IgD-negative memory B cell (primary cell): ENCODE measurements at regions not wholly inside any gene's neighbourhood (a gene's known extent, or its start where the extent isn't known, plus 50 kb on each side); places are given as distances from the start of the nearest gene placed in this dataset.

Source experiments
- H3K27ac Mint-ChIP-seq, 3 donors: one replicate each; pipeline ENCODE4 v1.8.0; 2020 to 2022; ENCODE audit warnings: mild to moderate bottlenecking in 3 of 3, mixed read lengths in 3 of 3, moderate library complexity in 1 of 3
- H3K27me3 Mint-ChIP-seq: one replicate; pipeline ENCODE4 v1.8.0; 2021; ENCODE audit warnings: mixed read lengths
- H3K36me3 Mint-ChIP-seq: one replicate; pipeline ENCODE4 v1.8.0; 2020; ENCODE audit warnings: mild to moderate bottlenecking, mixed read lengths
- H3K4me1 Mint-ChIP-seq, 3 donors: one replicate each; pipeline ENCODE4 v1.8.0; 2020 to 2022; ENCODE audit warnings: mixed read lengths in 3 of 3, mild to moderate bottlenecking in 1 of 3
- H3K4me3 Mint-ChIP-seq, 4 donors: one replicate each; pipeline ENCODE4 v1.8.0; 2020 to 2022; ENCODE audit warnings: mild to moderate bottlenecking in 4 of 4, mixed read lengths in 4 of 4, moderate library complexity in 3 of 4
- H3K9me3 Mint-ChIP-seq, 3 donors: one replicate each; pipeline ENCODE4 v1.8.0; 2020 to 2021; ENCODE audit warnings: mixed read lengths in 3 of 3, mild to moderate bottlenecking in 1 of 3

GRCh38 chr5:96147866-96148265 lies 186.2 kb upstream of the ELL2 start:
- H3K27ac Mint-ChIP-seq = no peak overlapping the region
- H3K4me1 Mint-ChIP-seq = no peaks in the 10 kb centered on the region
- no peak overlapping the region for H3K4me3 Mint-ChIP-seq
- H3K9me3 Mint-ChIP-seq = no peaks in the 10 kb centered on the region
- H3K36me3 Mint-ChIP-seq = no peaks in the 10 kb centered on the region
- H3K27me3 Mint-ChIP-seq = no peaks in the 10 kb centered on the region

- Mint-ChIP-seq H3K27ac (no peak overlapping the region), H3K4me1 (no peaks in the 10 kb centered on the region), H3K9me3 (no peaks in the 10 kb centered on the region), H3K27me3 (no peaks in the 10 kb centered on the region), H3K36me3 (no peaks in the 10 kb centered on the region), H3K4me3 (no peak overlapping the region)
These were observed 185.0 kb upstream of the ELL2 start for GRCh38 chr5:96146675-96147074.

- Mint-ChIP-seq H3K4me3 (no peak overlapping the region), H3K27ac (no peak overlapping the region)
These were observed 182.6 kb upstream of the ELL2 start for GRCh38 chr5:96144289-96144688.

GRCh38 chr5:96143450-96143849 lies 181.8 kb upstream of the ELL2 start:
- Mint-ChIP-seq H3K4me1 (no peaks in the 10 kb centered on the region), H3K4me3 (no peak overlapping the region), H3K27ac (no peak overlapping the region), H3K27me3 (no peaks in the 10 kb centered on the region), H3K9me3 (no peaks in the 10 kb centered on the region), H3K36me3 (no peaks in the 10 kb centered on the region)

More at GRCh38 chr5:96144289-96144688, 182.6 kb upstream of the ELL2 start:
- no peaks in the 10 kb centered on the region for H3K36me3 Mint-ChIP-seq
- H3K9me3 Mint-ChIP-seq = no peaks in the 10 kb centered on the region
- no peaks in the 10 kb centered on the region for H3K4me1 Mint-ChIP-seq
- no peaks in the 10 kb centered on the region for H3K27me3 Mint-ChIP-seq

GRCh38 chr5:96142786-96143434 lies 181.3 kb upstream of the ELL2 start:
- H3K4me1 Mint-ChIP-seq = no peaks in the 10 kb centered on the region
- H3K36me3 Mint-ChIP-seq = no peaks in the 10 kb centered on the region
- no peaks in the 10 kb centered on the region for H3K9me3 Mint-ChIP-seq
- no peak overlapping the region for H3K4me3 Mint-ChIP-seq
- no peak overlapping the region for H3K27ac Mint-ChIP-seq
- no peaks in the 10 kb centered on the region for H3K27me3 Mint-ChIP-seq

GRCh38 chr5:96142184-96142781 lies 180.6 kb upstream of the ELL2 start:
- H3K27me3 Mint-ChIP-seq = no peaks in the 10 kb centered on the region
- H3K27ac Mint-ChIP-seq = no peak overlapping the region
- H3K9me3 Mint-ChIP-seq = no peaks in the 10 kb centered on the region

GRCh38 chr5:96141749-96142148 lies 180.1 kb upstream of the ELL2 start:
- Mint-ChIP-seq H3K27me3 (no peaks in the 10 kb centered on the region), H3K9me3 (no peaks in the 10 kb centered on the region), H3K4me1 (no peaks in the 10 kb centered on the region), H3K36me3 (no peaks in the 10 kb centered on the region), H3K4me3 (no peak overlapping the region), H3K27ac (no peak overlapping the region)

More at GRCh38 chr5:96142184-96142781, 180.6 kb upstream of the ELL2 start:
- Mint-ChIP-seq H3K36me3 (no peaks in the 10 kb centered on the region), H3K4me3 (no peak overlapping the region), H3K4me1 (no peaks in the 10 kb centered on the region)

GRCh38 chr5:96140496-96140895 lies 178.8 kb upstream of the ELL2 start:
- Mint-ChIP-seq H3K4me3 (no peak overlapping the region), H3K27ac (no peak overlapping the region), H3K4me1 (no peaks in the 10 kb centered on the region), H3K9me3 (no peaks in the 10 kb centered on the region), H3K27me3 (no peaks in the 10 kb centered on the region), H3K36me3 (no peaks in the 10 kb centered on the region)

- Mint-ChIP-seq H3K9me3 (no peaks in the 10 kb centered on the region), H3K27me3 (no peaks in the 10 kb centered on the region), H3K4me1 (no peaks in the 10 kb centered on the region), H3K27ac (no peak overlapping the region), H3K4me3 (no peak overlapping the region), H3K36me3 (no peaks in the 10 kb centered on the region)
These were observed 178.4 kb upstream of the ELL2 start for GRCh38 chr5:96140084-96140483.

- H3K27me3 Mint-ChIP-seq = no peaks in the 10 kb centered on the region
- H3K36me3 Mint-ChIP-seq = no peaks in the 10 kb centered on the region
- peaks cover 0 to 2% (median 0%) of the 10 kb centered on the region in 3 donors for H3K9me3 Mint-ChIP-seq
These were observed 173.2 kb upstream of the ELL2 start for GRCh38 chr5:96134886-96135285.

GRCh38 chr5:96133341-96134079 lies 171.9 kb upstream of the ELL2 start:
- Mint-ChIP-seq H3K4me1 (no peaks in the 10 kb centered on the region), H3K27me3 (no peaks in the 10 kb centered on the region), H3K36me3 (no peaks in the 10 kb centered on the region), H3K4me3 (no peak overlapping the region), H3K27ac (no peak overlapping the region), H3K9me3 (peaks cover 0 to 2% (median 0%) of the 10 kb centered on the region in 3 donors)

More at GRCh38 chr5:96134886-96135285, 173.2 kb upstream of the ELL2 start:
- no peaks in the 10 kb centered on the region for H3K4me1 Mint-ChIP-seq
- H3K27ac Mint-ChIP-seq = no peak overlapping the region
- H3K4me3 Mint-ChIP-seq = no peak overlapping the region

- Mint-ChIP-seq H3K4me1 (no peaks in the 10 kb centered on the region), H3K36me3 (peaks cover 2% of the 10 kb centered on the region), H3K27me3 (peaks cover 3% of the 10 kb centered on the region), H3K4me3 (no peak overlapping the region), H3K9me3 (peaks cover 0 to 2% (median 0%) of the 10 kb centered on the region in 3 donors), H3K27ac (no peak overlapping the region)
These were observed 167.6 kb upstream of the ELL2 start for GRCh38 chr5:96129276-96129675.

GRCh38 chr5:96128204-96128864 lies 166.7 kb upstream of the ELL2 start:
- H3K9me3 Mint-ChIP-seq = peaks cover 0 to 2% (median 0%) of the 10 kb centered on the region in 3 donors
- H3K4me3 Mint-ChIP-seq = no peak overlapping the region
- no peak overlapping the region for H3K27ac Mint-ChIP-seq
- no peaks in the 10 kb centered on the region for H3K4me1 Mint-ChIP-seq
- H3K27me3 Mint-ChIP-seq = peaks cover 3% of the 10 kb centered on the region
- peaks cover 2% of the 10 kb centered on the region for H3K36me3 Mint-ChIP-seq

- Mint-ChIP-seq H3K4me1 (no peaks in the 10 kb centered on the region), H3K36me3 (peaks cover 2% of the 10 kb centered on the region), H3K9me3 (peaks cover 0 to 2% (median 0%) of the 10 kb centered on the region in 3 donors), H3K27me3 (peaks cover 3% of the 10 kb centered on the region), H3K4me3 (no peak overlapping the region), H3K27ac (no peak overlapping the region)
These were observed 165.9 kb upstream of the ELL2 start for GRCh38 chr5:96127538-96127937.

- no peak overlapping the region for H3K4me3 Mint-ChIP-seq
- peaks cover 5% of the 10 kb centered on the region for H3K27me3 Mint-ChIP-seq
- H3K4me1 Mint-ChIP-seq = no peaks in the 10 kb centered on the region
- H3K9me3 Mint-ChIP-seq = no peaks in the 10 kb centered on the region
- peaks cover 2% of the 10 kb centered on the region for H3K36me3 Mint-ChIP-seq
- H3K27ac Mint-ChIP-seq = no peak overlapping the region
These were observed 163.7 kb upstream of the ELL2 start for GRCh38 chr5:96125231-96125891.
